HG03139 (cell line): ENCODE measurements at regions not wholly inside any gene's neighbourhood (a gene's known extent, or its start where the extent isn't known, plus 50 kb on each side); places are given as distances from the start of the nearest gene placed in this dataset.

Experiments
- ATAC-seq: cut with Tn5 transposase; IDR thresholded peaks from one replicate; pipeline ENCODE4 v1.9.1; 2021; ENCODE audit not compliant: unreplicated experiment

- no peak for ATAC-seq
These were observed 409.4 kb upstream of the DAB1 start for GRCh38 chr1:57833296-57833695.

GRCh38 chr1:57832612-57833011, 408.8 kb upstream of the DAB1 start:
- ATAC-seq, result no peak

- no peak for ATAC-seq
These were observed 407.8 kb upstream of the DAB1 start for GRCh38 chr1:57831624-57832023.

GRCh38 chr1:57826535-57826934, 402.7 kb upstream of the DAB1 start:
- ATAC-seq, result no peak

GRCh38 chr1:57824535-57824934, 400.7 kb upstream of the DAB1 start:
- ATAC-seq, result no peak

GRCh38 chr1:57820356-57821095, 396.7 kb upstream of the DAB1 start:
- no peak for ATAC-seq

GRCh38 chr1:57819893-57820292, 396.0 kb upstream of the DAB1 start:
- no peak for ATAC-seq

GRCh38 chr1:57803586-57803985, 379.7 kb upstream of the DAB1 start:
- ATAC-seq, result no peak

GRCh38 chr1:57800376-57800775, 376.5 kb upstream of the DAB1 start:
- ATAC-seq, result no peak

GRCh38 chr1:57799490-57800115, 375.7 kb upstream of the DAB1 start:
- ATAC-seq, result no peak

- ATAC-seq, result no peak
These were observed 374.7 kb upstream of the DAB1 start for GRCh38 chr1:57798543-57798942.

GRCh38 chr1:57797084-57797483, 373.2 kb upstream of the DAB1 start:
- ATAC-seq, result no peak

GRCh38 chr1:57796616-57797015, 372.8 kb upstream of the DAB1 start:
- no peak for ATAC-seq

GRCh38 chr1:57795886-57796285, 372.0 kb upstream of the DAB1 start:
- no peak for ATAC-seq

- no peak for ATAC-seq
These were observed 370.2 kb upstream of the DAB1 start for GRCh38 chr1:57794078-57794477.

GRCh38 chr1:57791497-57791896, 367.6 kb upstream of the DAB1 start:
- ATAC-seq, result no peak

- ATAC-seq, result no peak
These were observed 366.1 kb upstream of the DAB1 start for GRCh38 chr1:57789936-57790335.

GRCh38 chr1:57788313-57788712, 364.5 kb upstream of the DAB1 start:
- no peak for ATAC-seq

- ATAC-seq, result no peak
These were observed 360.5 kb upstream of the DAB1 start for GRCh38 chr1:57784356-57784755.

GRCh38 chr1:57782357-57782756, 358.5 kb upstream of the DAB1 start:
- ATAC-seq, result no peak

GRCh38 chr1:57772580-57773195, 348.8 kb upstream of the DAB1 start:
- ATAC-seq, result no peak

- peak; percentile 51 for ATAC-seq
These were observed 346.9 kb upstream of the DAB1 start for GRCh38 chr1:57770772-57771171.
